ENCODE measurements at regions not wholly inside any gene's neighbourhood (a gene's known extent, or its start where the extent isn't known, plus 50 kb on each side); places are given as distances from the start of the nearest gene placed in this dataset.

DNA sequence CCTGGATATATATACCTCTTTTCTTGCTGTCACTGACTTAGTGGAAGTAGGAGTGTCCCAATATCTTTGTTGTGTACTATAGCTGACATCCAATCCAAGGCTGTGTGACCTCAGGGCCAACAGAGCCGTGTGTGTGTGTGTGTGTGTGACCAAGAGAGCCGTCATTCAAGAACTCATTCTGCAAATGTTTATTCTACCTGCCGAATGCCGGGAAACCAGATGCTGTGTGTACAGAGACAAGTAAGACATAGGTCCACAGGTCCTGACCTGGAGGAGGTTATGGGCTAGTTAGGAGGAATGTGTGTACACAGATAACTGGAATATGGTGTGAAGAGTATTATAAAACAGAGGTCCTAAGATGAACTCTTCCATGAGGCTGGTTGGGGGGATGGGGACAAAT, 190.0 kb downstream of the DHX35 start:
- no peak for DNase-seq (ENCODE audit: low read depth)
- Histone ChIP-seq H3K36me3 (ENCODE audit: control insufficient read depth, insufficient read depth, low read length) (no peaks in the 10 kb centered on the region), H3K4me3 (ENCODE audit: low read depth, low read length) (no peak overlapping the region), H3K27me3 (ENCODE audit: control insufficient read depth, insufficient read depth, low read length) (peaks cover 4% of the 10 kb centered on the region)
- TF ChIP-seq, protein P1, sequence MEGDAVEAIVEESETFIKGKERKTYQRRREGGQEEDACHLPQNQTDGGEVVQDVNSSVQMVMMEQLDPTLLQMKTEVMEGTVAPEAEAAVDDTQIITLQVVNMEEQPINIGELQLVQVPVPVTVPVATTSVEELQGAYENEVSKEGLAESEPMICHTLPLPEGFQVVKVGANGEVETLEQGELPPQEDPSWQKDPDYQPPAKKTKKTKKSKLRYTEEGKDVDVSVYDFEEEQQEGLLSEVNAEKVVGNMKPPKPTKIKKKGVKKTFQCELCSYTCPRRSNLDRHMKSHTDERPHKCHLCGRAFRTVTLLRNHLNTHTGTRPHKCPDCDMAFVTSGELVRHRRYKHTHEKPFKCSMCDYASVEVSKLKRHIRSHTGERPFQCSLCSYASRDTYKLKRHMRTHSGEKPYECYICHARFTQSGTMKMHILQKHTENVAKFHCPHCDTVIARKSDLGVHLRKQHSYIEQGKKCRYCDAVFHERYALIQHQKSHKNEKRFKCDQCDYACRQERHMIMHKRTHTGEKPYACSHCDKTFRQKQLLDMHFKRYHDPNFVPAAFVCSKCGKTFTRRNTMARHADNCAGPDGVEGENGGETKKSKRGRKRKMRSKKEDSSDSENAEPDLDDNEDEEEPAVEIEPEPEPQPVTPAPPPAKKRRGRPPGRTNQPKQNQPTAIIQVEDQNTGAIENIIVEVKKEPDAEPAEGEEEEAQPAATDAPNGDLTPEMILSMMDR (IDR thresholded peaks at IDR 0.05; ENCODE audit: insufficient read depth, low read length, poor library complexity, severe bottlenecking) = no peak

DNA sequence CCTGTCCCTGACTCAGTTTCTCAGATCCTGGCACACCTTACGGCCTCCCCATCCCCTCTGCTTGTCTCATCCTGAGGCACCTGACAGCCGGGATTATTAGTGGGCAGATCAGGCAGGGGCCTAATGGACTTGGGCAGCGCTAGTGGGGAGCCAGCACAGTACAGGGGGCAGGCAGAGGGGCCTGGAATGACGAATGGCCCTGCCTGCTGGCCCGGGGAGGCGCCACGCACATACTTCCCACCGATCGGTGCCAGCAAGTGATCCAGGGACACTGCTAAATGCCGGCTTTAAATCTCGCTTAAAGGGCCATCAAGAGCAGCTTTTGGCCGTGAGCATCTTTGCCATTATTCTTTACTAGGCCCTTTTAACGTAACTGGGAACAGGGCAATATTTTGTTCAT, 188.4 kb downstream of the DHX35 start:
- no peak overlapping the region for H3K4me3 ChIP-seq (ENCODE audit: low read depth, low read length)
- TF ChIP-seq, protein P1 (IDR thresholded peaks at IDR 0.05; ENCODE audit: insufficient read depth, low read length, poor library complexity, severe bottlenecking) = no peak
- no peaks in the 10 kb centered on the region for H3K36me3 ChIP-seq (ENCODE audit: control insufficient read depth, insufficient read depth, low read length)
- no peaks in the 10 kb centered on the region for H3K27me3 ChIP-seq (ENCODE audit: control insufficient read depth, insufficient read depth, low read length)
- DNase-seq (ENCODE audit: low read depth) = no peak

DNA sequence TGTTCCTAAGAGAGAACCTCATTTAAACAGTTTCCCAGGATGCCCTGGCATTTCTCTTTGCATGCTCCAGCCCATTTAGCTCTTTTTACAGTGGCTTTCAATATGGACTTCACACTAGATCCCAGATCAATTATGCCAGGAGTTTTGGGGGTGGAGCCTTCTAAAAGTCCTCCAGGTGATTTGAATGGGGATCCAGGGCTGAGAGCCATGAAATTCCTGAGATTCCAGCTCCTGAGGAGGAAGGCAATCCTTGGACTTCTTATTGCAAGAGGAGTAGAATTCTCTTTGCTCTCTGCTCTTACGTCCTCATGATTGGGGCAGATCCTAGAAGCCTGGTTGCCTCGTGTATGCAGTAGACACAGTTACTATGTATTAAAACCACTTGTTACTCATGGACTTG, 184.2 kb downstream of the DHX35 start:
- Histone ChIP-seq H3K4me3 (ENCODE audit: low read depth, low read length) (no peak overlapping the region), H3K27me3 (ENCODE audit: control insufficient read depth, insufficient read depth, low read length) (no peaks in the 10 kb centered on the region), H3K36me3 (ENCODE audit: control insufficient read depth, insufficient read depth, low read length) (no peaks in the 10 kb centered on the region)
- no peak for DNase-seq (ENCODE audit: low read depth)
- TF ChIP-seq, protein P1 (IDR thresholded peaks at IDR 0.05; ENCODE audit: insufficient read depth, low read length, poor library complexity, severe bottlenecking) = no peak

DNA sequence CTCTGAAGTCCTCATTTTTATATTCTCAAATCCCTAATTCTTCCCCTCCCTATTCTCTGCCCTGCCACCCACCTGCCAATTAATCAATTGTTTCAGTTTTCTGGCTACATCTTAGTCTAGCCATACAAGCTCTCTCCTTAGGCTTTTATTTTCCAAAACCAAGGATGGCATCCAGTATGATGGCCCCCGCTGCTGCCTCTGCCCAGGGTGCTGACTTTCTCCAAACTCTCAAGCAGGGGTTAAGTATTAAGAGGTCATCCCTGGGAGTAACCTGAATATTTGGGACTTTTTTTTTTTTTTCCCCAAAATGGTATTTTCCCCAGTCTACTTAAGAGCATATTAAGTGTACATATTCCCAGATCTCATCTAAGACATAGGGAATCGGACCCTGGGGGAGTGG, 183.8 kb downstream of the DHX35 start:
- no peaks in the 10 kb centered on the region for H3K27me3 ChIP-seq (ENCODE audit: control insufficient read depth, insufficient read depth, low read length)
- no peak for DNase-seq (ENCODE audit: low read depth)
- no peak overlapping the region for H3K4me3 ChIP-seq (ENCODE audit: low read depth, low read length)
- TF ChIP-seq, protein P1 (IDR thresholded peaks at IDR 0.05; ENCODE audit: insufficient read depth, low read length, poor library complexity, severe bottlenecking) = no peak
- no peaks in the 10 kb centered on the region for H3K36me3 ChIP-seq (ENCODE audit: control insufficient read depth, insufficient read depth, low read length)

DNA sequence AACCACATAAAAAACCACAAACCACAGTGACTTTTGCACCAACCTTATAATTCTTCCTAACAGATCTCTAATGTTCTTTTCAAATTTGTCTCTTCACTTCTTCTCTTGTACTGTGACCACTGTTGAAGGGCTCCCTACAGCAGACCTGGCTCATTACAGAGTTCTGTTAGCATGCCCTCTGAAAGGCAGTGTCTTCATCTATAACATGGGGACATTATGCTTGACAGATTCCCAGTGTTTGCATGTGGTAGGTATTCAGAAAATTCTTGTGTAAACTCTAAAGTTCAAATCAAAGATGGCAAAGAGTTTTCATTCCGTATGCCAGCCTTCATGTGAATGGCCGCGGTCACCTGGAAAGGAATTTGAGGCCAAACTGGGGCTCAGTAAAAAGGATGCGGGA, 182.6 kb downstream of the DHX35 start:
- Histone ChIP-seq H3K27me3 (ENCODE audit: control insufficient read depth, insufficient read depth, low read length) (no peaks in the 10 kb centered on the region), H3K4me3 (ENCODE audit: low read depth, low read length) (no peak overlapping the region), H3K36me3 (ENCODE audit: control insufficient read depth, insufficient read depth, low read length) (no peaks in the 10 kb centered on the region)
- TF ChIP-seq, protein P1 (IDR thresholded peaks at IDR 0.05; ENCODE audit: insufficient read depth, low read length, poor library complexity, severe bottlenecking) = no peak
- DNase-seq (ENCODE audit: low read depth) = no peak

DNA sequence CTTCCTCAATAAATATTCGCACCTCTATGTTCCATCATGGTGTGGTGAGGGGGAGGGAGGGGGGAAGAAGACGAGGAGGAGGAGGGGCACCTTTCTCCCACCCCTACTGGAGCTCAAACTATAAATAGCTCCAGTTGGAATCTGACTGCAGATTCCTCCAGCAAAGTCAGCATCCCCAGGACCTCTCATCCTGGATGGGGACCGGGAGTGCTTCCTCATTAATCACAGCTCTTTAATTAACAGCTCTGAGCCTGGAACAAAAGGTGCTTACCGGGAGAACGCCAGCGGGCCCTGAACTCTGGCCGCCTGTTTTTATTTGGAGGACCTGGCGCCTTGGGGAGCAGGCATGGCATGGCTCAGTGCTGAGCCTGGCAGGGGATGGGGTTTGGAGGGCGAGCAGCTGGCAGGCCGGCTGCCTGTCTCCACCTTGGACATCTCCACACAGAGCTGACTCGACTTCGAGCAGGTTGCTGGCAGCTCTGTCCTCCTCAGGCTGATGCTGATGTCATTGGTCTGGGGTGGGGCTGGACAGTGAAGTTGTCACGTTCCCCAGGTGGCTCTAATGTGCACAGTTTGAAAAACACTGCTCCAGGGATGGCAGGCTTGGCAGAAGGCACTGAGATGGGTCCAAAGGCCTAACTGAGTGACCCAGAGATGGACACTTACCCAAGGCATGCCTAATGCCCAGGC, 180.4 kb downstream of the DHX35 start:
- Histone ChIP-seq H3K4me3 (ENCODE audit: low read depth, low read length) (no peak overlapping the region), H3K27me3 (ENCODE audit: control insufficient read depth, insufficient read depth, low read length) (no peaks in the 10 kb centered on the region), H3K36me3 (ENCODE audit: control insufficient read depth, insufficient read depth, low read length) (no peaks in the 10 kb centered on the region)
- TF ChIP-seq, protein P1 (IDR thresholded peaks at IDR 0.05; ENCODE audit: insufficient read depth, low read length, poor library complexity, severe bottlenecking) = no peak
- no peak for DNase-seq (ENCODE audit: low read depth)

All from kidney epithelial cell (primary cell).